Keratinocyte (primary cell): ENCODE measurements at regions not wholly inside any gene's neighbourhood (a gene's known extent, or its start where the extent isn't known, plus 50 kb on each side); places are given as distances from the start of the nearest gene placed in this dataset.

Experiments used
- CTCF ChIP-seq, 3 experiments: IDR thresholded peaks in 1 of 3; conservative IDR thresholded peaks in 1 of 3; optimal IDR thresholded peaks in 1 of 3; 2 replicates in 2 of 3; 3 replicates in 1 of 3; pipeline versions ENCODE3 to v1.5.1; 2011; ENCODE audit warnings: low read length in 3 of 3, mild to moderate bottlenecking in 3 of 3, moderate library complexity in 2 of 3, control low read depth in 1 of 3, inconsistent platforms in 1 of 3; ENCODE audit not compliant: insufficient read depth in 2 of 3; ENCODE audit errors: extremely low read depth in 1 of 3
- EZH2 ChIP-seq: IDR thresholded peaks from one replicate; pipeline ENCODE4 v1.6.1; 2012; ENCODE audit warnings: inconsistent platforms, mild to moderate bottlenecking, low read length, moderate library complexity

- TF ChIP-seq CTCF (optimal IDR thresholded peaks at IDR 0.05 in 1 of 3, IDR thresholded peaks at IDR 0.05 in 1 of 3, conservative IDR thresholded peaks at IDR 0.05 in 1 of 3; ENCODE audit: extremely low read depth in 1 of 3, insufficient read depth in 2 of 3, low read length in 3 of 3): no peak
- no peak for TF ChIP-seq EZH2
Measured at GRCh38 chr4:35771571-35771970, 472.7 kb downstream of the ARAP2 start.
